Adrenal gland (tissue), 5 donors: ENCODE measurements at regions not wholly inside any gene's neighbourhood (a gene's known extent, or its start where the extent isn't known, plus 50 kb on each side); places are given as distances from the start of the nearest gene placed in this dataset.

Experiments used
- POLR2A ChIP-seq, 2 donors: fragments of 450-650 bp; IDR thresholded peaks; one replicate each; pipeline ENCODE4 v1.6.1; 2017; ENCODE audit warnings: antibody characterized with exemption in 2 of 2, mild to moderate bottlenecking in 2 of 2, moderate library complexity in 1 of 2
- TF ChIP-seq, protein P1 (sequence below), 6 experiments: fragments of 450-650 bp in 4 of 6; fragments of 200-600 bp in 2 of 6; sonication (generic) in 1 of 6; IDR thresholded peaks; 1 replicate in 5 of 6; 2 replicates in 1 of 6; pipeline versions ENCODE4 v1.5.1 to v1.8.0; 2016 to 2021; ENCODE audit warnings: antibody characterized with exemption in 6 of 6, mild to moderate bottlenecking in 2 of 6, moderate library complexity in 1 of 6
- donor health status: DM: no; HTN: no; CAD: no.

DNA sequence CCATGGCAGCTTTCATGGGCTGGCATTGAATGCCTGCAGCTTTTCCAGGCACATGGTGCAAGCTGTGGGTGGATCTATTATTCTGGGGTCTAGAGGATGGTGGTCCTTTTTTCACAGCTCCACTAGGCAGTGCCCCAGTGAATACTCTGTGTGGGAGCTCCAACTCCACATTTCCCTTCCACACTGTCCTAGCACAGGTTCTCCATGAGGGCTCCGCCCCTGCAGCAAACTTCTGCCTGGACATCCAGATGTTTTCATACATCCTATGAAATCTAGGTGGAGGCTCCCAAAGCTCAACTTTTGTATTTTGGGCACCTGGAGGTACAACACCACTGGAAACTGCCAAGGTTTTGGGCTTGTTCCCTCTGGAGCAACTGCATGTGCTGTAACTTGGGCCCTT is 450.6 kb downstream of the LMO7 start:
- TF ChIP-seq, protein P1, sequence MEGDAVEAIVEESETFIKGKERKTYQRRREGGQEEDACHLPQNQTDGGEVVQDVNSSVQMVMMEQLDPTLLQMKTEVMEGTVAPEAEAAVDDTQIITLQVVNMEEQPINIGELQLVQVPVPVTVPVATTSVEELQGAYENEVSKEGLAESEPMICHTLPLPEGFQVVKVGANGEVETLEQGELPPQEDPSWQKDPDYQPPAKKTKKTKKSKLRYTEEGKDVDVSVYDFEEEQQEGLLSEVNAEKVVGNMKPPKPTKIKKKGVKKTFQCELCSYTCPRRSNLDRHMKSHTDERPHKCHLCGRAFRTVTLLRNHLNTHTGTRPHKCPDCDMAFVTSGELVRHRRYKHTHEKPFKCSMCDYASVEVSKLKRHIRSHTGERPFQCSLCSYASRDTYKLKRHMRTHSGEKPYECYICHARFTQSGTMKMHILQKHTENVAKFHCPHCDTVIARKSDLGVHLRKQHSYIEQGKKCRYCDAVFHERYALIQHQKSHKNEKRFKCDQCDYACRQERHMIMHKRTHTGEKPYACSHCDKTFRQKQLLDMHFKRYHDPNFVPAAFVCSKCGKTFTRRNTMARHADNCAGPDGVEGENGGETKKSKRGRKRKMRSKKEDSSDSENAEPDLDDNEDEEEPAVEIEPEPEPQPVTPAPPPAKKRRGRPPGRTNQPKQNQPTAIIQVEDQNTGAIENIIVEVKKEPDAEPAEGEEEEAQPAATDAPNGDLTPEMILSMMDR (IDR thresholded peaks at IDR 0.05) = no peak
- no peak for TF ChIP-seq POLR2A (IDR thresholded peaks at IDR 0.05)
